NCI-H146 treated with DMSO at 0.1 percent for 48 hours (cell line): ENCODE measurements at regions not wholly inside any gene's neighbourhood (a gene's known extent, or its start where the extent isn't known, plus 50 kb on each side); places are given as distances from the start of the nearest gene placed in this dataset.
"Not testable (repeated sequence)": the region's sequence is repeated elsewhere in the genome, so short reads cannot be mapped to it uniquely, and the experiment has no call there.

ENCODE experiments used
- DNase-seq: peaks from one replicate; lab custom pipeline; 2025; ENCODE audit not compliant: unreplicated experiment; lab: John Stamatoyannopoulos, UW

DNA sequence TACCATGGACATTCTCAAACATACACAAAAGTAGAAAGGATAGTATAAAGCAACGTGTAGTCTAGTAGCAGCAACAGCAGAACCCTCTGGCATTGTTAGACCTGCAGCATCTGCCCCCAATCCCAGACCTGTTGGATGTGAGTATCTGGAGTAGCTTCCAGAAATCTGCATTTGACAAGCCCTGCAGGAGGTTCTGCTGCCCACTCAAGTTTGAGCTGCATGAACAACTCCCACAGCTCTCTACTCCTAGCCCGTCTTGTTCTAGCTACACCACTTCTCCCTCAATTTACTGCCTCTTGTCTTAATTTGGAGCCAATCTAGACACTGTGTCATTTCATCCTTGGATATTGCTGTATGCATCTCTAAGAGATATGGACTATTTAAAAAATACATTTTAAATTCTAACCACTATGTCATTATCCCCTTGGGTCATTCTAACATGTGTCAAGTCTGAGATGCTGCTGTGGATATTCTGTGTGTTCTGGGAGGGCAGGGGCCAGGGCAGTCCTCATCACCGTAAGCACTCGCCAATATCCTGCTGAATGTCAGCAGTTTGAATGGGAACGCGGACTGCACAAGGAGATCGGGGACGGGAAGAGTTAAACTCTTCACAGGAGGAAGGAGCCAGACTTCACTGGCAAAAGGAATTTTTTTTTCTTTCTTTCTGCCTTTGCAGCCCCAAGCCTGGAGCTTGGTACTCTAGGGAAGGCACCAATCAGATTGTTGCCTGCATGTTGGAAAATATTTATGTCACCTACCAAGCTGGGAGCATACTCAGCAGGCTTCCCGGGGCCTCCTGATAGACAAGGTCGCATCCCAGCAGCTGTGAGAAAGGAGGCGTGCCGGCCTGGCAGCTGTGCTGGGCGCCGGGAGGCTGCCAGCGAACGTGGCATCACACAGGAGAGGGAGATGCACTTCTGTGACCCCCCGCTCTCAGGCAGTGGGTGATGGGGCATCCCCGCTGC is 429.0 kb downstream of the MIAT start:
- DNase-seq = no peak

DNA sequence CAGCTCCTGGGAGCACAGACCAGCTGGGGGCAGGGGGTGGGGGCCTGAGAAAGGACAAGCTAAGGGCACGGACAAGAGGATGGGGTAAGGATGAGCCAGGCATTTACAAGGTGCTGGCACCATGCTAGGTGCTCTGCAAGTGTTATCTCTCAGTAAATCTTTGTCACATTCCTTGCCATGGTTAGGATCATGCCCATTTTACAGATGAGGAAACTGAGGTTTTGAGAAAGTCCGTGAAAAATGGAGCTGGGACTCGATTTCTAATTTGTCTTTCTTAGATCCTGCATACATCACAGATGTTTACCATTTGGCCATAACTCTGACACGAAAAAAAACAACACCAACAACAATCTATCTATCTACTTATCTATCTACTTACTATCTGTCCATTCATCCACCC is 429.7 kb downstream of the MIAT start:
- no peak for DNase-seq

DNA sequence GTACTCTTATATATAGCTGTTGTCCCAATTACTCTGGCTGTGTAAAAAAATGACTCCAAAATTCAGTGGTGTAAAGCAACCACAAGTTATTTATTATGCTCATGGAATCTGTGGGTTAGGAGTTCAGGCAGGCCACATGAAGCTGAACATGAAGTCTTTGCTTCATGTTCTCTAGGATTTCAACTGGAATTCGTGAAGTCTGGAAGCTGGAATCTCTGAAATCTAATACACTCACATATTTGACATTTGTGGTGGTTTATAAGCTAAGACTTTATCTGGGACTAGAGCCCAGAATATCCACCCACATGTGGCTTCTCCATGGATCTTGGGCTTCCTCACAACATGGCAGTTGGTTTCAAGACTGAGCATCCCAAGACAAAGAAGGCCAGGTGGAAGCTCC is 430.6 kb downstream of the MIAT start:
- DNase-seq = no peak

DNA sequence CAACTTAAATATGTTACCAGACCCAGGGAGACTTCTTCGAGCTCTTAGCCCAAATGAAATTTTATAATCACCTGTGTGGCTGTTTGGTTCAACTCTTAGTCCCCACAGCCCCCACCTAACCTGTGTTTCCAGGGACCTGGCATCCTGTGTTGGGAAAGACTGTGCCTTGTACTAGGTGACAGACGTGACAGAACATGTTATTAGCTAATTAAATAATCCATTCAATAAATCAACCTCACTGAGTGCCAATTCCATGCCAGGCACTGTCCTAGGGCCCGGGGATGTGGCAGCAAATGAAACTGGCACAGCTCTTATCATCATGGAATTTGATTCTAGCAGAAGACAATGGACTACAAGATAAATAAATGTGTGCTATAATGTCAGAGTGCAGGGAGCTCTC is 431.9 kb downstream of the MIAT start:
- DNase-seq = no peak

DNA sequence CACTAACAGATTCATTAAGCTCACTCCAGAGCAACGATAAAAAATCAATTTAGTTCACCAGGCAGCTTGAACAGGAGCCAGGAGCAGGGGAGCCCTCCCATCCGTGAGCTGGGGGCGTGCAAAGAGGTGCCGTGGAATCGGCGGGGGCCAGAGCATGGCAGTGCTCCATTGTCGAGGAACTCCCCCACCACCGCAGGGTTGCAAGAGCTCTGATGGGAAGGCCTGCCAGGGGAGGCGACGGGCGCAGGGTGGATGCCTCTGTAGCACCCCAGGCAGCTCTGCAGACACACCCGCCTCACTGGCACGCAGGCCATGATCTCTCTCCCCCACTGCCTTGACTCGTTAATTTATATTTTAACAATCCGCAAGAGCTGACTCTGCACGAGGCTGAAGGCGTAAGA is 433.2 kb downstream of the MIAT start:
- no peak for DNase-seq

DNA sequence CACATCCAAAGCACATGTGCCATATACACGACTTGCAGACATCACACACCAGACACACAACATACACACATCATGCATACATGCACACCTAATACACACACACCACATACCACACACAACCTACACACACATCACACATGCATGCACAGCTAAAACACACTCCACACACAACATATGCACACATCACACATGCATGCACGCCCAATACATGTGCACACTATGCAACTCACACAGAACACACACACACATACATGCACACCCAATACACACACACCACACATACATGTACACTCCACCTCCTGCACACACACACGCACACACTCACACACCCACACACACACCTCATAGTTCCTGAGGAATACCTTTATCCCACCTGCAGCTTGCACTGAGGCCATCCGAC is 436.0 kb downstream of the MIAT start:
- no peak for DNase-seq

DNA sequence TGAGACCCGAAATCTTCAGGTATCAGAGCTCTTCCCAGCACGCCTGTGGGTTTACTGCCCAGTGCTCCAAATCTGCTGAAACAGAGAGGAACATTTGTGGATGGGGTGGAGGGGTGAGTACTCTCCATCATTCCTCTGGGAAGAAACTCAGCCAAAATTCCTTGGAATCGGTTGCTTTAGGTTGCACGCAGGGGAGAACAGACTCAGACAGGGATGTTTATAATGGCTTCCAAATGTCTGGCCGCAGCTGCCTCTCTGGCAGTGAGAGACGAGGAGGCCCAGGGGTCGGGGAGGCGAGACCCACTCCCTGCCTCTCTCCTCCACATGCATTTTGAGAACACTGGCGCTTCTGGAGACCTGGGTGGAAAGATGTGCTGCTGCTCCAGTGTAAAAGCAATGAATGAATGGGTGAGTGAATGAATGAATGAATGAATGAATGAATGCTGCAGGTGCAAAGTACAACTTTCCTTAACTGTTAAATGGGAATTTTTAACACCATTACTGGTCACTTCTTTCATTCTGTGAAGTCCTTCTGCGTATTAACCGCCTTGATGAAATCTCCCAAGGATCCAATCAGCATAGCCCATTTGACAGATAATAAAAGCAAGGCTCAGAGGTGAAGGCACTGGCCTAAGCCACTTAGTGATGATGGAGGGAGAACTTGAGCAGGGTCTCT is 437.4 kb downstream of the MIAT start:
- no peak for DNase-seq

DNA sequence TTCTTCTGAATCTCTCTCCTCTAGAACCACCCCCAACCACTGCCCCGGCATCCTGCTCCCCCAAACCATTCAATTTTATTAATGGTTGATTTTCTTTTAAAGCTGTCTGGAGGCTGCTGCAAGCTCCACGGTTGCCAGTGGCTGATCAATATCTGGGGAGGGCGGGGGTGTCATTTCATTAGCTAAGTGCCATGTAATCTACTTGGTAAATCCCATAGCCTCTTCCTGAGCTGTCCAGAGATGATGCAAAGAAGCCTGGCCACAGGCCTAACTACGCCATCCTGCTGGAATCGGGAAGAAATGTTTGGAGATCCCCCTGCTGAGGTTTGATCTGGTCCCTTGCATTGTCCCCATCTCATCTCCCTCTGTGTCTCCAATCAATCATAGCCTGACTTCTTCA is 440.1 kb downstream of the MIAT start:
- DNase-seq = no peak

DNA sequence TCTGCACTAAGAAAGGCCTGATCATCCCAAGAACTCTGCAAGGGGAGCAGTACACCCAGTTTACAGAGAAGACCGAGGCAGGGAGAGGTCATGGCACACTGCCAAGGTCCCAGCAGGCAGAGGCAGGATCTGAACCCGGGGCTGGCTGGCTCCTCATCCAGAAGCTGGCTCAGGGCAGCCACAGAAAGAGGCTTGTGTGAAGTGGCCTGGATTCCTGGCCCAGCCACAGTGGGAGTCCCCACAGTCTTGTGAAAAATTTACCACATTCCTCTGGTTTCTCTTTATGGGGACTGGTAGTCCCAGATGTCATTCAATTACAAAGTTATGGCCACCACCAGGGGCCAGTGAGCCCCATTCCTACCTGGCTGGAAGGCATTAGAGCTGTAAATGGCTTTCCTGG is 440.5 kb downstream of the MIAT start:
- DNase-seq = no peak

DNA sequence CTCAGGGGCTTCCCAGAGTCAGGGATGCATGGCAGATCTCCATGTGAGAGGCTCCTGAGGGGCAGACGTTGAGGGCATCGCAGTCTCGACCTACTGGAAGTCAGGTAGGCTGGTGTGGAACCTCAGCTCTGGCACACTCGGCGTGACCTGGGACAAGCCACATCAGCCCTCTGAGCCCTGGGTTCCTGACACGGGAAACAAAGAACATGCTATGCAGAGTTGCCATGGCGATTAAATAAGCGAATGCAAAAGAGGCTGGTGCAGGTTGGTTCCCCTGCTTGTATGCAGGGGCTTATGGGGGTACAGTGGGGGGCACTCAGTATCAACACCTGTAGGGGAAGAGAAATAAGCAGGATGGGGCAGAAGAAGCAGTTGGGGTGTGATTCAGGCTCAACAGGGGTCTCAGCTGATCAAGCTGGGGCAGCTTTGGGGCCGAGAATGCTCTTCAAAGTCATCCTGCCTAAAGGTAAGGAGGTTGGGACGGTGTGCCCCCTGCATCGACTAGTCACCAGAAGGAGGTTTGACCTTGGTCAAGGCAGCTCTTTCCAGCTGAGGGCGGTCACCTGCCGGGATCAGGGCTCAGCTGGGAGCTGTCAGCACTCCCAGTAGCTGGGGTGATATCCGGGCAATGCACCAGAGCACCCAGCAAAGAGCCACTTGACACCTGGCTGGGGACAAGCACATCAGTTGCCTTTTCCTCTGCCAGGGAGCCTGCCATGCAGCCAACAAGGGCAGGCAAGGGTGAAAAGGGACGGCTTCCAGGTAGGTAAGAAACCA is 442.7 kb downstream of the MIAT start:
- no peak for DNase-seq

DNA sequence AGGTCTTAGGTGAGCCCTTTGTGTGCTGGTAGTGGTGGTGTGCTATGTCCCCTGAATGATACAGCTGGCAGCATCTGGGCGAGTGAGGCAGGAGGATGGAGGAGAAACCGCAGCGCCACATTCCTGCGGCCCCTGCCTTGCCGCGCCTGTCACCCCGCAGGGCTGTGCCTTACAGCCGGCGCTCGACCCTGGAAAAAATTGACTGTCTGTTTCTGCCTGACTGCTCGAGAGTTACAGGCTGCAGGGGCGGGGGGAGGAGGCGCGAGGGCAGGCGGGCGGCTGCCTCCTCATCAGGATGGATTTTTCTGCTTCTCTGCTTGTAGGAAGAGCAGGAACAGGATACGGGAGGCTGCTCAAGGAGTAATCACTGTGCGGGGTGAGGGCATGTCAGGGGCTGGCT is 443.4 kb downstream of the MIAT start:
- DNase-seq = no peak

DNA sequence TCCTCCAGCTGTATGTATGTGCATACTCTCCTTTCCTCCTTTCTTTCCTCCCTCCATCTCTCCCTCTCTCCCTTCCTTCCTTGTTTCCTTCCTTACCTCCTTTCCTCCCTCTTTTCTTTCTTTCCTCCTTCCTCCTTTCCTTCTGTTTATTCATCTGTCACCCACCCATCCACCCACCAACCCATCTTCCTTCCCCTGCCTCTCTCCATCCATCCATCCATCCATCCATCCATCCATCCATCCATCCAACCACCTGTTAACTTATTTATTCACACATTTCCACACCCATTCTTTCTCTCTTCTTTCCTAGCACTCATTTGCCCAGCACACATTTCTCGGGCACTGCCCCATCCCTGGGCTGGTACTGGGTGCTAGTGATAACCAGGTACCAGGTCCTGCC is 443.9 kb downstream of the MIAT start:
- no peak for DNase-seq

DNA sequence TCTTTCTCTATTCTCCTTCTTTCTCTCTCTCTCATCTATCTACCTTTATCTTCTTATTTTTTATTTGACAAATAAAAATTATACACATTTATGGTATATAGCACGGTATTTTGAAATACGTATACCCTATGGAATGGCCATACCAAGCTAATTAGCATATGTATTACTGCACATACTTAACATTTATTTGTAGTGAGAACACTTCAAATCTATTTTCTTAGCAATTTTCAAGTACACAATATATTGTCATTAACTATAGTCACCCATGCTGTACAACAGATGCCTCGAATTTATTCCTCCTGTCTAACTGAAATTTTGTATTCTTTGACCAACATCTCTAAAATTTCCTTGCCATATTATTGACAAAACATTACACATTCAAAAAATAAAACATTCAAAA is 447.1 kb downstream of the MIAT start:
- DNase-seq = no peak

DNA sequence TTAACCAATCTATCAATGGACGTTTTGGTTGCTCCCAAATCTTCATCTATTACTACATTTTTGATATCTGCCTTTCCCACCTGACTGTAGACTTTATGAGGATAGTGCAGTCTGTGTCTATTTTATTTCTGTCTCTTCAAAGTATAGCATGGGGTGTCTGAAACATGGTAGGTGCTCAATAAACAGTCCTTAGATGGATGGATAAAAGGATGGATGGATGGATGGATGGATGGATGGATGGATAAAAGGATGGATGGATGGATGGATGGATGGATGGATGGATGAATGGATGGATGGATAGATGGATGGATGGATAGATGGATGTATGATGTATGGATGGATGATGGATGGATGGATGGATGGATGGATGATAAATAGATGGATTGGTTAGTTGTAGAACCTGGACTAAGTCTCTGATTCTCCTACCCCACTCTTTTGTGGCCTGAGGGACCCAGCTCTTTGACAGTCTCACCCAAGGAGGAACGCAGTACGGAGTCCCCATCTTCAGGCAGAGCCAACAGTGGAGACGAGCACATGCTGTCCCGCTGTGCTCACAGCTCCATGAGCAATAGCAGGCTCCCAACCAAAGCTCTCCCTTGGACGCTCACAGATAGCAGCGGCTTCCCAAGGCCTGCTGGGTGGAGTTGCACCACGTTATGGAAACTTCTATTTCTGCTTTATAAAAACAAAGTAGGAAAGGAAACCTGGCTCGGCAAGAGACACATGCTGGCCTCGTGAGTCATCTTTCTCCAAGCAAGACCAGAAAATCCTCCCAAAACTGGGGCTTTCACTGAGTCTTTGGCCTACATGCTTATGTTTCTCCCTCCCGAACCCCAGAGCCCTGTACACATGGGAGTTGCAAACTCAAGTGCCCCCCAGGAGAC is 448.0 kb downstream of the MIAT start:
- DNase-seq = no peak

DNA sequence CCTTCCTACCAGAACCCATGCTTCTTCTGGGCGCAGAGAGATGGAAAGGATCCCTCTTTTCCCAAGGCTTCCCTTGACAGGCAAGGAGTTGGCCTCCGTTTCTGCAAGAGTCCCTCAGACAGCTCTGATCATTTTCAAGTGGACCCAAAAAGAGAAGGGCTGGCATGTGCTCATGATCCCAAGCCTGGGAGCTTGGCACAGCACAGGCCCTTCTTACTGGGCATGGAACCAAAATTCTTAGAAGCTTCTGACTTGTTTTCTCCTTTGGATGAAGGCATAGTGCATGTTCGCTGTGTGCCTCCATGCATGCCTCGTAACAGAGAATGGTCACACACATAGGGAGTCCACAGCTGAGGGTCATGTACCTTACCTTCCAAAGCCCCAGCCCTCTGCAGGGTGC is 449.6 kb downstream of the MIAT start:
- no peak for DNase-seq

DNA sequence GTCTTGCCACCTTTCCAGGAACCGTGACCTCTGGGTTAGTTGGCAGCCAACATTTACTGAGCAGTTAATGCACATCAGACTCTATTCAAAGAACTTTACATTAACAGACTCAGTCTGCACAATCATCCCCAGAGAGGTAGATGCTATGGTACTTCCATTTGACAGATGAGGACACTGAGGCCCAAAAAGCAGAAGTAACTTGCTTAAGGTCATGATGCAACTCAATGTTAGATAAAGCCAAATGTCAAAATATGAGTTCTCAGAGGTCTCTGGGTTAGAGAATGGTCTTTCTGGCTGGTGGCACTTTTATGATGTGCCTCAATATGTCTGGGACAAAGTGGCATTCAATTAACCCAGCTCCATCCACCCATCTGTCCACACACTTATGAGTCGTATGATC is 450.0 kb downstream of the MIAT start:
- no peak for DNase-seq

DNA sequence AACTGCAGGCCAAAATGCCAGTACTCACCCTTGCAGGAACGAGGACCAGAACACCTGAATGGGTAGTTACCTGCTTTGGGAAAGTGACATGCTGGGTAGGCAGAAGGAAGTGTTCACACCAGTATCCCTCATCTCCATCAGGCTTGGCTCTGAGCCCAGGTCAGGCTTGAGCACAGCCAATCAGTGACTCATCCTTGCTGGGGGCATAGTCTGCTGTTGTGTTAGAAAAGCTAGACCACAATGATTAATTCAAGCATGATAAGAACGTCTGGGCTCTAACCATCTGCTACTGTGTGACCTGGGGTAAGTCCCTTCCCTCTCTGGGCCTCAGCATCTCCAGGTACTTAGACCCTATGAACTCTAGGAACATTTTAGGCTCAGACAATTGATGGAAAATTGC is 450.4 kb downstream of the MIAT start:
- DNase-seq = no peak

DNA sequence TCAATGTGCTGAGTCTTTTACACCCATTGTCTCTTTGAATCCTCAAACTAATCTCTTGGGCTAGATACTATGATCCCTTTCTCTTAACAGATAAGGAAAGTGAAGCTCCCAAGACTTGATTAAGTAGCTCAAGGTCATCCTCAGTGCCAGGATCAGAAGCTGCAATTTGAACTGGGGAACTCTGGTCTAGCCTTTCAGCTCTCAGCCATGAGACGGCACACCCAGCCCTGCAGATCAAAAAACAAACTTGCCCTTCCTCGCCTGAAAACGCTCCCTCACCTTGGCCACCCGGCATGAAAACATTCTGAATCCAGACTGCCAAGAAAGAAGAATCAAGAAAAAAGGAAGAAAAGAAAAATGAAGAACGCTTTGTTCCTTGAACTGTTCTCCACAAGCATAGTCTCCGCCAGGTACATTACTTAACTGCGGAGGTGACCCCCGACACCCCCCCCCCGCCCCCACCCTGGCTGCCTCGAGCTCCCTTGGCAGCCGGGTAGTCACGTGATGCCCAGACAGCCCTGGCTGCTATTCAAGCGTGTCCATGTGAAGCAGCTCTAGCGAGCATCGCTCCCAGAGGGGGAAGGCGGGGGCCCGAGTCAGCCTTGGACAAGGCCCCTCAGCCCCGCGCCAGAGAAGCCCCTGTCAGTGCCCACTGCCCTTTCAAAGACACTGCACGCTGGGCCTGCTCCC is 451.2 kb downstream of the MIAT start:
- no peak for DNase-seq

DNA sequence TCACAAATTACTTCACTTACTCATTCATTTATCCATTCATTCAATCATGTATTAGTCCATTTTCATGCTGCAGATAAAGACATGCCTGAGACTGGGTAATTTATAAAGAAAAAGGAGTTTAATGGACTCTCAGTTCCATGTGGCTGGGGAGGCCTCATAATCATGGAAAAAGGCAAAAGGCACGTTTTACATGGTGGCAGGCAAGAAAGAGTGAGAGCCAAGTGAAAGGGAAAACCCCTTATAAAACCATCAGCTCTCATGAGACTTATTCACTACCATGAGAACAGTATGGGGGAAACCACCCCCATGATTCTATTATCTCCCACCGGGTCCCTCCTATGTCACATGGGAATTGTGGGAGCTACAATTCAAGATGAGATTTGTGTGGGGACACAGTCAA is 452.0 kb downstream of the MIAT start:
- DNase-seq = not testable (repeated sequence)
